ENCODE measurements at regions not wholly inside any gene's neighbourhood (a gene's known extent, or its start where the extent isn't known, plus 50 kb on each side); places are given as distances from the start of the nearest gene placed in this dataset.
"Not testable (repeated sequence)": the region's sequence is repeated elsewhere in the genome, so short reads cannot be mapped to it uniquely, and the experiment has no call there.

DNA sequence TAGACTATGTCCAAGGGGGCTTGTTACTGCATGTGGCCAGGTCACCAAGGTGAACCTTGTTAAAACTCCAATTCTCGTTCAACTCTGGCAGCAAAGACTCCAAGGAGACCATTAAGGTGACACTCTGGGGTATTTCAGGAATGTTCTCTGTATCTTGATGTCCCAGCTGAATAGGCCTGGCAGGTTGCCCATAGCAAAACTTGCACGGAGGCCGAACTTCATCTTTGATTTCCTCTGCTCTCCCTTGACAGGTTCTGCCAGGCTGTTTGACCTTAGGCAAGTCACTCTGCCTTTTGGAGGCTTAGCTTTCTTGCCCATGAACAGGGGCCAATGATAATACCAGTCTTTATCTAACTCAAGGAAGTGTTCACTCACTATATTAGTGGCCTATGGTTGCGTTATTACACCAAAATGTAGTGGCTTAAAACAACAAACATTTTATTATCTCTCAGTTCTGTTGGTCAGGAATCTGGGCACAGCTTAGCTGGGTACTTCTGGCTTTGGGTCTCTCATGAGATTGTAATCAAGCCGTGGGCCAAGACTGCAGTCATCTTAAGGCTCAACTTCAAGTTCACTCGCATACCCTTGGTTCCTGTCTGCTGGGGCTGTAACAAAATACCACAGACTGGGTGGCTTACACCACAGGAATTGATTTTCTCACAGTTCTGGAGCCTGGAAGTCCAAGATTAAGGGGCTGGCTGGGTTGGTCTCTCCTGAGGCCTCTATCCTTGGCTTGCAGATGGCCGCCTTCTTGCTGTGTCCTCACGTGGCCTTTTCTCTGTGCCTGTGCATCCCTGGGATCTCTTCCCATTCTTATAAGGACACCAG, 168.5 kb downstream of the UTP18 start:
- Histone ChIP-seq H3K4me3 (ENCODE audit: low read depth, low read length) (no peak overlapping the region), H3K4me1 (ENCODE audit: control insufficient read depth, insufficient read depth, low read length) (peaks cover 4% of the 10 kb centered on the region), H3K36me3 (ENCODE audit: control insufficient read depth, insufficient read depth, low read length) (no peaks in the 10 kb centered on the region), H3K27ac (ENCODE audit: low read depth, low read length) (no peak overlapping the region), H3K9me3 (ENCODE audit: control insufficient read depth, insufficient read depth, low read length) (no peaks in the 10 kb centered on the region), H3K27me3 (ENCODE audit: control insufficient read depth, insufficient read depth, low read length) (no peaks in the 10 kb centered on the region)
- DNase-seq (ENCODE audit: low read depth in 4 of 6, low spot score in 6 of 6) = no peak
- WGBS (ENCODE audit: insufficient coverage) = 90% methylated on average over 7 of the region's 8 CpGs

DNA sequence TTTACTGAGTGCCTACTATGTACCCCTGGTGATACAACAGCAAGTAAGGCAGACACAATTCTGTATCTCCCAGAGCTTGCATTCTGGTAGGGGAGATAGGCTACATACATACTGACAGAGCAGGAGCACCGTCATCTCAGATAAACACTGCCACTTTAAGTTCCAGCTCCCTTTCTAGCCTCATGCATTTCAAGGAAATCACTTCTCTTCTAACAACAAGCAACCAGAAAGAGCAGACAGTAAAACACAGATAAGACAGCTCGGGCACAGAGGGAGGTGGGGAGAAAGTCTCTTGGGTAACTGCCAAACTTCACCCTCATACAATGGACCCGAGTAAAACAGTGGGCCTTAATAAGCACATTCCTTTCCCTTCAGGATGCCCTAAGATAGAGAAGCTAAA, 169.6 kb downstream of the UTP18 start:
- H3K36me3 ChIP-seq (ENCODE audit: control insufficient read depth, insufficient read depth, low read length); H3K4me1 ChIP-seq (ENCODE audit: control insufficient read depth, insufficient read depth, low read length); H3K4me3 ChIP-seq (ENCODE audit: low read depth, low read length); H3K9me3 ChIP-seq (ENCODE audit: control insufficient read depth, insufficient read depth, low read length); H3K27ac ChIP-seq (ENCODE audit: low read depth, low read length); H3K27me3 ChIP-seq (ENCODE audit: control insufficient read depth, insufficient read depth, low read length); DNase-seq (ENCODE audit: low read depth in 4 of 6, low spot score in 6 of 6): not testable (repeated sequence)
- WGBS (ENCODE audit: insufficient coverage) = no CpG with 5 or more reads among the region's 3 CpGs

DNA sequence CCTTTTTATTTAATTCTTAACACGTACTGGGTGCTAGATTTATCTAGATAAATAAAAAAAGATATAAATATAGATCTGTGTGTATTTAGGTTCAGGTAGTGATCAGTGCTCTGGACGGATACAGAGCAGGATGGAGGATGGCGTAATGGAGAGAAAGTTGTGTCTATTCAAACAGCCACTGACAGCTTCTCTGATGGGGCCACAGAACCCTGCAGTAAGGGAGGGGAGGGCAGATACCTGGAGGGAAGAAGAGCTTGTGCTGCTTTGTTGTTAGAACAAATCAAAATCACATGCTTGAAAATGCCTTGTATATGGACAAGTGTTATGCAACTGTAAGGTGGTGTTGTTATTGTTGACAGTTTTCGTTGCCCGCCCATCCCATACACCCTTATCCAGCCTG, 170.2 kb downstream of the UTP18 start:
- DNase-seq (ENCODE audit: low read depth in 4 of 6, low spot score in 6 of 6) = no peak
- Histone ChIP-seq H3K4me3 (ENCODE audit: low read depth, low read length) (no peak overlapping the region), H3K4me1 (ENCODE audit: control insufficient read depth, insufficient read depth, low read length) (peaks cover 4% of the 10 kb centered on the region), H3K36me3 (ENCODE audit: control insufficient read depth, insufficient read depth, low read length) (no peaks in the 10 kb centered on the region), H3K27ac (ENCODE audit: low read depth, low read length) (no peak overlapping the region), H3K9me3 (ENCODE audit: control insufficient read depth, insufficient read depth, low read length) (no peaks in the 10 kb centered on the region), H3K27me3 (ENCODE audit: control insufficient read depth, insufficient read depth, low read length) (no peaks in the 10 kb centered on the region)
- WGBS (ENCODE audit: insufficient coverage) = 69% methylated on average over 2 of the region's 5 CpGs

DNA sequence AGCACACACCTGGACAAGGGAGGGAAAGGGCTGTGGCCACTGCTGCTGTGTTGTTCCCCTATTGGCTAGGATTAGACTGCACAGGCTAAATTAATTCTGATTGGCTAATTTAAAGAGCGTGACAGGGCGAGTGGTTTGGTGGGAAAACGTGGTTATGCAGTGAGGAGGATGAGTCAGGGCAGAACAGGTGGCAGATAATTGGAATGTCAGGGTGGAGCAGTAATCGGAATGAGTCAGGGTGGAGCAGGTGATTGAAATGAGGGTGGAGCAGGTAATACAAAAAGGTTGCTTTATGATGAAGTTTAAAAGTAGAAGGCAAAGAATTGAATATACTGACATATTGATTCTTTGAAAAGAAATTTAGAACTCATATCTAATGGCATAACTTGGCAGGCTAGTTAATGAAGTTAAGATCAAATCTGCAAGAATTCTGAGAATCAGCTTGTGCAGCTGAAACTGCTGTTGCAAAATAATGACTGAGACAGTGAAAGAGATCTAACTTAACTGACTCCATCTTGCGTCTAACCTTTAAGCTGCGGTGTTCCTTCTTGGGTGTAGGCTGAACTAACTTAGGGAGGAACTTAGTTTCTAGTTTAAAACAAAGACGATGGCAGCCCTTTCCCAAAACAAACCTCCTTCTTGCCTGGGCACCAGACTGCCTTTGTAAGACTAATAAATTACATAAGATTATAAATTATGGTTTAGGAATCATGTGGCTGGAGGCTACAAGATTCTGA, 174.3 kb downstream of the UTP18 start:
- Histone ChIP-seq H3K36me3 (ENCODE audit: control insufficient read depth, insufficient read depth, low read length) (no peaks in the 10 kb centered on the region), H3K4me1 (ENCODE audit: control insufficient read depth, insufficient read depth, low read length) (no peaks in the 10 kb centered on the region), H3K9me3 (ENCODE audit: control insufficient read depth, insufficient read depth, low read length) (no peaks in the 10 kb centered on the region), H3K27me3 (ENCODE audit: control insufficient read depth, insufficient read depth, low read length) (no peaks in the 10 kb centered on the region), H3K27ac (ENCODE audit: low read depth, low read length) (no peak overlapping the region), H3K4me3 (ENCODE audit: low read depth, low read length) (no peak overlapping the region)
- 88% methylated on average over 4 of the region's 7 CpGs for WGBS (ENCODE audit: insufficient coverage)
- DNase-seq (ENCODE audit: low read depth in 4 of 6, low spot score in 6 of 6) = no peak

DNA sequence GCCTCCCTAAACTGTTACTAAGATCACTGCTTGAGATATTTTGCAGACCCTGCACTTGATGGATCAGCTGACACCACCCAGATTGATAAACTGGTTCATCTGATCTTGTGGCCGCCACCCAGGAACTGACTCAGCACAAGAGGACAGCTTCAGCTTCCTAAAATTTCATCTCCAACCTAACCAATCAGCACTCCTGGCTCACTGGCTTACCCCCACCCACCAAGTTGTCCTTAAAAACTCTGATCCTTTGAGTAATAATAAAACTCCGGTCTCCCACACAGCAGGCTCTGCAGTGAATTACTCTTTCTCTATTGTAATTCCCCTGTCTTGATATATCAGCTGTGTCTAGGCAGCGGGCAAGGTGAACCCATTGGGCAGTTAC, 174.8 kb downstream of the UTP18 start:
- Histone ChIP-seq H3K36me3 (ENCODE audit: control insufficient read depth, insufficient read depth, low read length) (no peaks in the 10 kb centered on the region), H3K27me3 (ENCODE audit: control insufficient read depth, insufficient read depth, low read length) (no peaks in the 10 kb centered on the region), H3K9me3 (ENCODE audit: control insufficient read depth, insufficient read depth, low read length) (no peaks in the 10 kb centered on the region), H3K27ac (ENCODE audit: low read depth, low read length) (no peak overlapping the region), H3K4me1 (ENCODE audit: control insufficient read depth, insufficient read depth, low read length) (no peaks in the 10 kb centered on the region), H3K4me3 (ENCODE audit: low read depth, low read length) (no peak overlapping the region)
- DNase-seq (ENCODE audit: low read depth in 4 of 6, low spot score in 6 of 6) = no peak
- WGBS (ENCODE audit: insufficient coverage) = 71% methylated on average over 2 of the region's 3 CpGs

DNA sequence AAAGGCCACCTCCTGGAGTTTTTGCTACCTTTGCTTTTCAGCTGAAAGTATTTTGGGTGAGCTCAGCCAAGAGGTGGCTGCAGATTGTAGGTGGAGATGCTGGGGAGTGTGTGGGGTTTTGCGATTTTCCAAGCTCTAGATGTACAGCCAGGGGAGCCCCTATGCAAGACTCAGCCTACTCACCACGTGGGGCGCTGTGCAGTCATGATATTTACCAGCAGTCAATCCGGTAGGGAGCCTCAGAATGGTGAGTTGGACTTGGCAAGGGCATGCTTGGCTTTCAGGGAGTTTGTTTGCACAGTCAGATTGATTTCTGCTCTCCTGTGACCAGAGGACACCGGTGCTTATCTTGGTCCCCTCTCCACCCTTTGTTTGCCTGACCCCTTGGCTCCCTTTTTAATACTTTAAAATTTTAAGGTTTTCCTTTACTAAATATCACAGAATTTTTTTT, 175.3 kb downstream of the UTP18 start:
- H3K27ac ChIP-seq (ENCODE audit: low read depth, low read length) = no peak overlapping the region
- DNase-seq (ENCODE audit: low read depth in 4 of 6, low spot score in 6 of 6) = peak in 3 of 6 donors; percentile 17 to 74 (median 55)
- 30% methylated on average over 2 of the region's 5 CpGs for WGBS (ENCODE audit: insufficient coverage)

DNA sequence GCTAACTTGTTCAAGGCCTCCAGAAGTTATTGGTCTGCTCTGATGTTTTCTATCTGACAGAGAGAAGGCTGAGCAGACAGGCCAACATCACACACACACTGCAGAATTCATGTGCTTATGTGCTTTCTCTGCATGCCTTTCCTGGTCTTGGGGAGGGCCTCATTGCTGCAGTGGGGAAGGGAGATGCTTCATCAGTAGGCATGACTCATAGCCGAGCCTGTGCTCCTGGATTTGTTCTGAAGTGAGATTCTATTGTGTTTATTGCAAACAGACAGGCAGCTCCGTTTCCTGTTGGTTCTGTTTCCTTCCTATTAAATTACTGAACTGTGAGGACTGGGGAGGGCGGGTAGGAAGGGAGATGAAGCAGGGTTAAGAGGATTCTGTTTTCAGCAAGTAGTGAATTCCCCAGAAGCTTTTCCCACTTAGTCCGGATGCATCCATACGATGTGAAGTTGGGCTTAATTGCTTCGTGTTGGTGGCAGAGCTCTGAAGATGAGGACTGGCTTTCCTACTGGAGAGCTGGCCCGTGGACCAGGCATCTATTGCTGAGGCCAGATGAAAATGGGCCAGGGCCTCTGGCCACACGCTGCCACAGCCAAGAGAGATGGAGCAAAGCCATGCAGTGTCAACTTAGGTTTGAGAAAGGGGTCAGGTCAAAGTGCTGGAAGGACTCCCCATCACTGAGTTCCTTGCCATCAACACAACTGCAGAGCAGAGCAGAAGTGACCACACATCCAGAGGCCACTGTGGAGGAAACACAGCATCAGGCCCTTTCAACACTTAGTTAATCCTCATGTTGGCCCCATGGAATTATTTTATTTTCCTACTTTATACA, 179.3 kb downstream of the UTP18 start:
- Histone ChIP-seq H3K27me3 (ENCODE audit: control insufficient read depth, insufficient read depth, low read length) (no peaks in the 10 kb centered on the region), H3K4me3 (ENCODE audit: low read depth, low read length) (no peak overlapping the region), H3K9me3 (ENCODE audit: control insufficient read depth, insufficient read depth, low read length) (no peaks in the 10 kb centered on the region), H3K4me1 (ENCODE audit: control insufficient read depth, insufficient read depth, low read length) (no peaks in the 10 kb centered on the region), H3K27ac (ENCODE audit: low read depth, low read length) (no peak overlapping the region), H3K36me3 (ENCODE audit: control insufficient read depth, insufficient read depth, low read length) (no peaks in the 10 kb centered on the region)
- DNase-seq (ENCODE audit: low read depth in 4 of 6, low spot score in 6 of 6) = peak in 1 of 6 donors; percentile 12
- 65% methylated on average over 8 of the region's 8 CpGs for WGBS (ENCODE audit: insufficient coverage)

More for the DNA sequence above, 175.3 kb downstream of the UTP18 start:
- no peaks in the 10 kb centered on the region for H3K36me3 ChIP-seq (ENCODE audit: control insufficient read depth, insufficient read depth, low read length)
- no peaks in the 10 kb centered on the region for H3K9me3 ChIP-seq (ENCODE audit: control insufficient read depth, insufficient read depth, low read length)
- H3K4me3 ChIP-seq (ENCODE audit: low read depth, low read length) = no peak overlapping the region
- no peaks in the 10 kb centered on the region for H3K27me3 ChIP-seq (ENCODE audit: control insufficient read depth, insufficient read depth, low read length)
- H3K4me1 ChIP-seq (ENCODE audit: control insufficient read depth, insufficient read depth, low read length) = no peaks in the 10 kb centered on the region

DNA sequence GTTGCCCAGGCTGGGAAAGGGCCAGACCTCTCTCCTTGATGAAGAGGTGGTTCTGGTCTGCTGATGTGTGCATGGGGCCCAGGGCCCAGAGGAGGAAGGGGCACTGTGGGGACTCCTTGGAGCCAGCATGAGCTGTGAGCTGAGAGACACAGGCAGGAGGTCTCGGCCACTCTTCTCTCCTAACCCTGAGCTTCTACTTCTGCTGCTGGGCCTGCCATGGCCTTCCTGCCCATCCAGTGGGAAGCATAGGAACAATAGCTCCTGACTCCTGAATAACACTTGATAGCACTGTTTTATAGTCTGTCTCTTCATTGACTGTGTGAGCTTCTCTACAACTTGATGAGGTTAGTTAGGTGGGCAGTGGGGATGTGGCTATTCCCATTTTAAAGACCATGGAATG, 181.1 kb downstream of the UTP18 start:
- 86% methylated on average over 1 of the region's 1 CpG for WGBS (ENCODE audit: insufficient coverage)
- H3K9me3 ChIP-seq (ENCODE audit: control insufficient read depth, insufficient read depth, low read length) = no peaks in the 10 kb centered on the region
- H3K4me3 ChIP-seq (ENCODE audit: low read depth, low read length) = no peak overlapping the region
- no peaks in the 10 kb centered on the region for H3K27me3 ChIP-seq (ENCODE audit: control insufficient read depth, insufficient read depth, low read length)
- H3K4me1 ChIP-seq (ENCODE audit: control insufficient read depth, insufficient read depth, low read length) = no peaks in the 10 kb centered on the region
- H3K36me3 ChIP-seq (ENCODE audit: control insufficient read depth, insufficient read depth, low read length) = no peaks in the 10 kb centered on the region
- no peak overlapping the region for H3K27ac ChIP-seq (ENCODE audit: low read depth, low read length)
- DNase-seq (ENCODE audit: low read depth in 4 of 6, low spot score in 6 of 6) = no peak

DNA sequence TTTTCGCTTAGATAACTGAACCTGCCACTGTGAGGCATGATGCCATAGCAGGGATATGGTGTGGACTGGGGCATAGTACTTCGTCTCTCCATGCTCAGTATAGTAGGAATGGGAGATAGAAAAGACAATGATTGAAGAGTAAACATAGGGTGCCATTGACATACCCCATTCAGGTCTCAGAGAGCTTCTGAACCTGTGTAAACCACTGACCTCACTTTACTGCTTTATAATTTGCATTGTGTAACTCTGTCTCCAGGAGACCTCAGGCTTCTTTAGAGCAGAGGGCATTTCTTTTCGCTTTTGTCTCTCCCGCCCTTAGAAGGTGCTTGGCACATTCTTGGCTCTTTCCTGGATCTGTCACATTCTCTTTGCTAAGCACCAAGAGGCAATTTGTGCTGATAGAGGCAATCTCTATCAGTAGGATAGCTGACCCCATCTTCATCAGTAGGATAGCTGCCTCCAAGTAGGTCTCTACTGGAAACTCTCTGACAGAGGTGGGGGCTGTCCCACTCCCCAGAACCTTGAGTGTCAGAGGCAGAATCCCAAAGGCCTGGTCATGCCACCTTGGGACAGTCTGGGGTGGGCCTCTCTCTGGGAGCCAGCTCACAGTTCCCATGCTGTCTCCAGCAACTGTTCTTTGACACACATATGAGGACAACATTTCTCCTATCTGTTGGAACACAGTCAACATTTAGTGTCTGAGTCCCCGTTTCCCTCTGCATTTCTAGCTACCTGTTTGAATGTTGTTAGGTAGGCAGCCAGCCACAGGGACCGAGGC, 181.9 kb downstream of the UTP18 start:
- Histone ChIP-seq H3K4me3 (ENCODE audit: low read depth, low read length) (no peak overlapping the region), H3K36me3 (ENCODE audit: control insufficient read depth, insufficient read depth, low read length) (no peaks in the 10 kb centered on the region), H3K27me3 (ENCODE audit: control insufficient read depth, insufficient read depth, low read length) (no peaks in the 10 kb centered on the region), H3K9me3 (ENCODE audit: control insufficient read depth, insufficient read depth, low read length) (no peaks in the 10 kb centered on the region), H3K4me1 (ENCODE audit: control insufficient read depth, insufficient read depth, low read length) (no peaks in the 10 kb centered on the region), H3K27ac (ENCODE audit: low read depth, low read length) (no peak overlapping the region)
- 89% methylated on average over 5 of the region's 6 CpGs for WGBS (ENCODE audit: insufficient coverage)
- no peak for DNase-seq (ENCODE audit: low read depth in 4 of 6, low spot score in 6 of 6)

Measured in spinal cord (tissue), 9 donors.